ENCODE measurements at regions not wholly inside any gene's neighbourhood (a gene's known extent, or its start where the extent isn't known, plus 50 kb on each side); places are given as distances from the start of the nearest gene placed in this dataset.

GRCh38 chr5:173463207-173463606, 135.0 kb upstream of the STC2 start:
- no peak for DNase-seq

- DNase-seq: no peak
Measured at GRCh38 chr5:173458828-173459609, 130.8 kb upstream of the STC2 start.

- no peak for DNase-seq
Measured at GRCh38 chr5:173457482-173457881, 129.3 kb upstream of the STC2 start.

GRCh38 chr5:173456751-173457171, 128.5 kb upstream of the STC2 start:
- DNase-seq: no peak

GRCh38 chr5:173456181-173456580, 128.0 kb upstream of the STC2 start:
- DNase-seq: no peak

- DNase-seq: no peak
Measured at GRCh38 chr5:173455599-173455957, 127.4 kb upstream of the STC2 start.

- no peak for DNase-seq
Measured at GRCh38 chr5:173454736-173455598, 126.8 kb upstream of the STC2 start.

GRCh38 chr5:173454361-173454735, 126.1 kb upstream of the STC2 start:
- no peak for DNase-seq

- DNase-seq: no peak
Measured at GRCh38 chr5:173453167-173453566, 125.0 kb upstream of the STC2 start.

GRCh38 chr5:173452119-173452905, 124.1 kb upstream of the STC2 start:
- no peak for DNase-seq

- DNase-seq: no peak
Measured at GRCh38 chr5:173451651-173452050, 123.4 kb upstream of the STC2 start.

- DNase-seq: no peak
Measured at GRCh38 chr5:173451031-173451430, 122.8 kb upstream of the STC2 start.

- DNase-seq: no peak
Measured at GRCh38 chr5:173450188-173450587, 122.0 kb upstream of the STC2 start.

- DNase-seq: no peak
Measured at GRCh38 chr5:173448856-173449255, 120.6 kb upstream of the STC2 start.

GRCh38 chr5:173443971-173444370, 115.8 kb upstream of the STC2 start:
- no peak for DNase-seq

GRCh38 chr5:173441053-173441628, 112.9 kb upstream of the STC2 start:
- DNase-seq: no peak

- no peak for DNase-seq
Measured at GRCh38 chr5:173438951-173439350, 110.7 kb upstream of the STC2 start.

GRCh38 chr5:173435447-173435846, 107.2 kb upstream of the STC2 start:
- DNase-seq: no peak

GRCh38 chr5:173434270-173434669, 106.1 kb upstream of the STC2 start:
- no peak for DNase-seq

- no peak for DNase-seq
Measured at GRCh38 chr5:173430394-173430793, 102.2 kb upstream of the STC2 start.

- no peak for DNase-seq
Measured at GRCh38 chr5:173429489-173430150, 101.4 kb upstream of the STC2 start.

GRCh38 chr5:173423452-173424117, 95.4 kb upstream of the STC2 start:
- DNase-seq: no peak

Measured in C1 segment of cervical spinal cord (tissue), 14 donors.